ENCODE measurements at regions not wholly inside any gene's neighbourhood (a gene's known extent, or its start where the extent isn't known, plus 50 kb on each side); places are given as distances from the start of the nearest gene placed in this dataset.

- TF ChIP-seq CTCF (IDR thresholded peaks at IDR 0.05; ENCODE audit: insufficient read depth, missing control alignments): no peak
- DNase-seq (ENCODE audit: insufficient read length, low spot score): no peak
- FAIRE-seq: no peak
Observed at GRCh38 chr4:3673176-3673575, 93.0 kb upstream of the ADRA2C start.

GRCh38 chr4:3672465-3672831 is 93.7 kb upstream of the ADRA2C start:
- TF ChIP-seq CTCF (IDR thresholded peaks at IDR 0.05; ENCODE audit: insufficient read depth, missing control alignments): no peak
- no peak for FAIRE-seq
- no peak for DNase-seq (ENCODE audit: insufficient read length, low spot score)

GRCh38 chr4:3671571-3672464 is 94.4 kb upstream of the ADRA2C start:
- FAIRE-seq (no peak), DNase-seq (ENCODE audit: insufficient read length, low spot score) (no peak)
- no peak for TF ChIP-seq CTCF (IDR thresholded peaks at IDR 0.05; ENCODE audit: insufficient read depth, missing control alignments)

DNA sequence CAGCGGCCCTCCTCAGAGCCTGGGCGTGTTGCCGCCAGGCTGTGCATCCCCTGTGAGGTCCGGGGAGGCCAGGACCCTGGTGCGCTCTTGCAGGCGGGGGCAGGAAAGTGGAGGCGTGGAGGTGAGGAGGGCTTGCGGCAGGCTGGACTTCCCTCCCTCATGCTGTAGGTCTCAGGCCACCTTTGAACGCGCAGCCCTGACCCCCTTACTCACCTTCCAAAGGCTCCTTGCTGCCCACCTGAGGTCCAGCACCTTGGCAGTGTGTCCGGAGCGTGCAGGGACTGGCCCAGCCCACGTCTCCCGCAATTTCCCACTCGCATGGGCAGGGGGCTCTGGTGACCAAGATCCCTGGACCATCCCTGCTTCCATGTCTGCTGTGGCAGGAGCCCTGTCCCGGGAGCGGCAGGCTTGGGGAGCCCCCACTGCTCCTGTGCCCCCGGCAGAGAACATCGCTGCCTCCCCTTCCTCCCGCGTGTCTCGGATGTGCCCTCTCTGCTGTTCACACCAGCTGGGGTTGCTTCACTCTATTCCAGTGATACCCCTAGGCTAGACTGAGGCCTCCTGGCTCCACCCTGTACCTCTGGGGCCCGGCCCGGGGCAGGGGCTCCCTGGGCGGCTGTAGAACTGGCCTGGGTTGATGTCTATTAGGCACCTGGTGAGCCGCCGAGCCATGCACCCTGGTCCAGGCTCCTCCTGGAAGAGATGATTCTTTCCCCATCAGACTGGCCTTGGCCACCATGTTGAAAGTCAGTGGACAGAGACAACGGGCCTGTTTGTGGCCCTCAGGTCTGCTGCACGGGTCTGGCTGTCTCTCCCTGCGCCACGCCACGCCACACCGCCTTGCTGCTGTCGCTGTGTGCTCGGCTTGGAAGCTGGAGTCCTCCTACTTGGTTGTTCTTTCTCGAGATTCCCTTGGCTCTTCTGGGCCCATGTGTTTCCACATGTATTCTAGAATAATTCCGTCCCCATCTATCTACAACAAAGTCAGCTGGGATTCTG is 95.4 kb upstream of the ADRA2C start:
- no peak for DNase-seq (ENCODE audit: insufficient read length, low spot score)
- no peak for FAIRE-seq
- no peak for TF ChIP-seq CTCF (IDR thresholded peaks at IDR 0.05; ENCODE audit: insufficient read depth, missing control alignments)

DNA sequence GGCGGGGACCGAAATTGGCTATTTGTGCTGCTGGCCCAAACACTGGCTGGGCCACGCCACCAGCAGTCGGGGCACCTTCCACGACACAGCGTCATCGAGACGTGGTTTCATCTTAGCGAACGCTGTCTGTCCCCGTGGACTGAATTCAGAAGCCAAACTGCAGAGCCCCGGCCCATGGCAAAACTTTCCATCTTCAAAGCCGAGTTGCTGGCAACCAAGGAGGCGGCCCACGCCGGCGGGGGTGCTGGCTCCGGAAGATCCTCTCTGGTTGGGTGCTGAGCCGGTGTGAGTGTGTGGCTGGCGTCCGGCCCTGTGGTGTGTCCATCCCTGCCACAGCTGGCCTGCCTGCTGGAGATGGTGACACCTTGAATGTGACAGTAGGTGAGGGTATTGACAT is 96.6 kb upstream of the ADRA2C start:
- FAIRE-seq (no peak), DNase-seq (ENCODE audit: insufficient read length, low spot score) (no peak)
- no peak for TF ChIP-seq CTCF (IDR thresholded peaks at IDR 0.05; ENCODE audit: insufficient read depth, missing control alignments)

DNA sequence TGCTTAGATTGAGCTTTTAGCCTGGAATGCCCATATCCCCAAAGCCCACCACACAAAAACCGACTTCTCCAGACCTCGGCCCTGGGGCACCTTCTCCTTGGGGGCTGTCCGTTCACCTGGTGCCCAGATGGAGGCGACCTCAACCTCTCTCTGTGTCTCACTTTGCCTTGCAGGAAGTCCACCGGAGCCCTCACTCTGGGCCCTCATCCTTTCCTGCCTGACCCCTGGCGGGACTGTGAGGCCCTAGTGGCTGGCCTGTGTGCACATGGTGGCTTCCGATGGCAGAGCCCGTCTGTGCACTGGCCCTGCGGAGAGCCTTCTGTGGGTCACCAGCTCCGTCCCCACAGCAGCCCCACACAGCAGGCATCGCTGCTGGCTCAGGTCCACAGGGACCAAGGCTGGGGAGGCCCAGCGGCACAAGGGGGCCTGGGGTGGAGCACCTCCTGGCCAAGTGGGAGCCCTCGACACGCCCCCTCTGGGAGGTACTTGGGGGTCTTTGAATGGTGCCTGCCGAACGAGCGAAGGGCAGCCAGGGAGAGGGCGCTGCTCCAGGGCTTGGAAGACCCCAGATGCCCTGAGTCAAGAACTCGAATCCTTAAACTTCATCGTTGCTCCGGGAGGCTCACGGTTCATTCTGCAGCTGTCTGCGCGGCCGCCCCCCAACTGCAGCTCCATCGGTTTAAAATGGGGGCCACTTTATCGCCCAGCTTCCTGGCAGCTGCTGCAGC is 97.2 kb upstream of the ADRA2C start:
- FAIRE-seq: no peak
- TF ChIP-seq CTCF (IDR thresholded peaks at IDR 0.05; ENCODE audit: insufficient read depth, missing control alignments): no peak
- DNase-seq (ENCODE audit: insufficient read length, low spot score): no peak

All from D721Med (cell line).